Mucosa of rectum (tissue), 2 donors: ENCODE measurements at regions not wholly inside any gene's neighbourhood (a gene's known extent, or its start where the extent isn't known, plus 50 kb on each side); places are given as distances from the start of the nearest gene placed in this dataset.
"Not testable (repeated sequence)": the region's sequence is repeated elsewhere in the genome, so short reads cannot be mapped to it uniquely, and the experiment has no call there.

ENCODE experiments used
- H3K27ac ChIP-seq, 2 donors: one replicate each; pipeline ENCODE4 v1.7.0; 2013; ENCODE audit warnings: inconsistent platforms in 2 of 2, low read depth in 2 of 2, low read length in 2 of 2
- H3K27me3 ChIP-seq, 2 donors: one replicate each; pipeline ENCODE4 v1.7.0; 2013; ENCODE audit warnings: low read length in 2 of 2; ENCODE audit not compliant: control insufficient read depth in 2 of 2, insufficient read depth in 2 of 2
- H3K36me3 ChIP-seq, 2 donors: one replicate each; pipeline ENCODE4 v1.7.0; 2013; ENCODE audit warnings: low read length in 2 of 2; ENCODE audit not compliant: control insufficient read depth in 2 of 2, insufficient read depth in 2 of 2
- H3K4me1 ChIP-seq, 2 donors: one replicate each; pipeline ENCODE4 v1.7.0; 2013; ENCODE audit warnings: low read length in 2 of 2, mild to moderate bottlenecking in 1 of 2; ENCODE audit not compliant: control insufficient read depth in 2 of 2, insufficient read depth in 2 of 2
- H3K4me3 ChIP-seq, 2 donors: one replicate each; pipeline ENCODE4 v1.7.0; 2013; ENCODE audit warnings: low read length in 2 of 2
- H3K9ac ChIP-seq, 2 donors: one replicate each; pipeline ENCODE4 v1.7.0; 2013; ENCODE audit warnings: low read length in 2 of 2, low read depth in 1 of 2, mild to moderate bottlenecking in 1 of 2
- H3K9me3 ChIP-seq, 2 donors: one replicate each; pipeline ENCODE4 v1.7.0; 2013; ENCODE audit warnings: low read length in 2 of 2; ENCODE audit not compliant: control insufficient read depth in 2 of 2
- donor health status: healthy.
- donor health status: Normal muscosa, but diverticular disease.

- no peak overlapping the region for H3K27ac ChIP-seq
- no peaks in the 10 kb centered on the region for H3K4me1 ChIP-seq
- H3K4me3 ChIP-seq, result no peak overlapping the region
These were observed 63.8 kb upstream of the ATXN1 start for GRCh38 chr6:16824845-16825685.

DNA sequence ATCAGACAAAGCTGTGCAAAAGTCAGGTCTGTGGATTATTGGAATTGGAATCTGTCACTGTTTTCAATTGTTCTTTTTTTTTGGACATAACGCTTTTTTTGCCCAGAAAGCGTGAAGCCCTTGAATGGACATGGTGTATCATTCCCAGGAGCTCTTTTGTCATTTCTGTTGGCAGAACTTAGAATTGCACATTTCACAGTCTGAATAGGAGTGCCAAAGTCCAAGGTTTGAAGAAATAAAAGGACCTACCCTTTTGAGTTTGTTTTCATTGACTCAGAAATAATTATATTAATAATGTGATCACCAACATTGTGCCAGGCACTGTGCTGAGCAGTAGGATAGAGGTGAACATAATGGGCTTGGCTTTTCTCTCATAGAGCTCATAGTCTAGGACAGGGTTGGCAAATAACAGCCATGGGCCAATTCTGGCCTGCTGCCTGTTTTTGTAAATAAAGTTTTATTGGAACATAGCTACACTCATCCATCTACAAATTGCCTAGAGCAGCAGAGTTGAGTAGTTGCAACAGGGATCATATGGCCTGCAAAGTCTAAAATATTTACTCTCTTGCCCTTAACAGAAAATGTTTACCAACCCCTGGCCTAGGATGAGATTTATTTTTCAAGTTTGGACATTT is 62.6 kb upstream of the ATXN1 start:
- Histone ChIP-seq H3K27ac (no peak overlapping the region), H3K9ac (no peak overlapping the region), H3K4me1 (no peaks in the 10 kb centered on the region), H3K4me3 (no peak overlapping the region), H3K9me3 (no peaks in the 10 kb centered on the region), H3K27me3 (no peaks in the 10 kb centered on the region), H3K36me3 (no peaks in the 10 kb centered on the region)

More at GRCh38 chr6:16824845-16825685, 63.8 kb upstream of the ATXN1 start:
- H3K9ac ChIP-seq, result no peak overlapping the region
- no peaks in the 10 kb centered on the region for H3K27me3 ChIP-seq
- no peaks in the 10 kb centered on the region for H3K9me3 ChIP-seq
- no peaks in the 10 kb centered on the region for H3K36me3 ChIP-seq

DNA sequence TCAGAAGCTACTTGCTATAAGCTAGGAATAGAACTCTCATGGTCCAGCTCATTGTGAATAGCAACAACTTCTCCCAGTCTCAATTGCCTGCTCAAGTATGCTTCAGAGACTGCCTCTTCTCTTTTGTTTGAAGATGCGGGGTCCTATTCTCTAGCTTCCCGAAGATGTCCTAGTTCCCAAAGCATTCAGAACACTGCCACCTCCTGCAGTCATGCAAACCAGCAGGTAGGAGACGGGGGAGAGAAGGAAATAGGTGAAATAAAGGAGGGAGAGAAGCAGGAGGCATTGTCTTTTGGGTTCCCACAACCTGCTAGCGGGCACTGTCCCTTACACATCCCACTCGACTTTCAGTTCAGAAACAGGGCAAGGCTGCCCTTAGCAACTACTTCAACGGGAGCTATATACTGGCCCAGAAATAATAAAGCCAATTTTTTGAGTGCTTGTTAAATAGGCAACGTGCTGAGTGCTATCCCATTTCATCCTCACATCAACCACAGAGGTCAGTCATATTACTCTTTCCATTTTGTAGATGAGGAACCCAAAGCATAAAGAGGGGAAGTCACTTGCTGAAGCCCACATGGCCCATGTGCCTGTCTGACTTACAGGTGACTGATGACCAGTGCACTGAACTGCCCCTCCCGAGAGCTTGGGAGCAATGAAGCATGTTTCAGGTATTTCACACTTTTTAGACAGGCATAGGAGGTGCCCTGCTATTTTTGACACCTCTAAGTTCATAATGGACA is 61.9 kb upstream of the ATXN1 start:
- Histone ChIP-seq H3K27ac (no peak overlapping the region), H3K9ac (no peak overlapping the region), H3K36me3 (no peaks in the 10 kb centered on the region), H3K4me3 (no peak overlapping the region), H3K27me3 (no peaks in the 10 kb centered on the region), H3K9me3 (no peaks in the 10 kb centered on the region), H3K4me1 (no peaks in the 10 kb centered on the region)

GRCh38 chr6:16822529-16822928 is 61.3 kb upstream of the ATXN1 start:
- no peaks in the 10 kb centered on the region for H3K4me1 ChIP-seq
- H3K4me3 ChIP-seq, result no peak overlapping the region
- H3K9ac ChIP-seq, result no peak overlapping the region
- no peaks in the 10 kb centered on the region for H3K9me3 ChIP-seq
- H3K27me3 ChIP-seq, result no peaks in the 10 kb centered on the region
- H3K36me3 ChIP-seq, result no peaks in the 10 kb centered on the region
- no peak overlapping the region for H3K27ac ChIP-seq

DNA sequence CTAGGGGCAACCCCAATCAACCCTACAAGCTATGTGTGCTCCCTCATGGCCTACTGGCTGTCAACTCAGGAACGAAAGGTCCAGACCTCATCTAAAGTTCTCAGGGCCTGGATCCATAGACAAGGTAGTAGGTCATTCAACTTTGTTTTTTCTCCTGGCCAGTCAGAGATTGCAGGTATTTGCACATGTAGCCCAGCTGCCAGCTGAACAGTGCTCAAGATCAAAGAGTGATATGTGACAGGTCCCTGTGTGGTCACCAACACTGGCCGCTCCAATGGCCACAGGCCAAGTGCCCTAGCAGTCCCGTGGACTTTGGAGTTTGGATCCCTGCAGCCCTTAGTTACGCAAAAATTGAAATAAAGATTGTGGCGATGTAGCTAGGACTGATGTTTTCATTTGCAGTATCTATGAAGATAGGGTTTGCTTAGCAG is 60.6 kb upstream of the ATXN1 start:
- Histone ChIP-seq H3K4me3 (no peak overlapping the region), H3K4me1 (no peaks in the 10 kb centered on the region), H3K27me3 (no peaks in the 10 kb centered on the region), H3K36me3 (no peaks in the 10 kb centered on the region), H3K27ac (no peak overlapping the region), H3K9ac (no peak overlapping the region), H3K9me3 (no peaks in the 10 kb centered on the region)

- not testable (repeated sequence) for H3K9me3 ChIP-seq, H3K36me3 ChIP-seq, H3K27me3 ChIP-seq, H3K27ac ChIP-seq, H3K4me3 ChIP-seq, H3K4me1 ChIP-seq, H3K9ac ChIP-seq
These were observed 59.0 kb upstream of the ATXN1 start for GRCh38 chr6:16820262-16820661.

DNA sequence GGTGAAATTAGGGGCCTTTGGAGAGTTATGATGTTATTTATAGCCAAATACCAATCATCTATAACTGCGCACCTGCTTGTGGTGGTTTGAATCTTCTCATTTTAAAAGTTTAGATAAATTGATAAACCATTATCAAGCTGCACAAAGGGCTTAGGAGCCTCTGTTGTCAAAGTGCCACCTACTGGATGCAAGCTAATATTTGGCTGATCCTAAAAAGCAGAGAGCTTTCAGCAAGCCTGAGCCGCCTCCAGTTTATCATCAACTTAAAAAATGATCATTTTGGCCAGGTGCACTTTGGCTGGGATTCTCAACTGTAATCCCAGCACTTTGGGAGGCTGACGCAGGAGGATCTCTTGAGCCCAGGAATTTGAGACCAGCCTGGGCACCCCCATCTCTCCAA is 58.5 kb upstream of the ATXN1 start:
- Histone ChIP-seq H3K36me3 (no peaks in the 10 kb centered on the region), H3K27me3 (no peaks in the 10 kb centered on the region), H3K9ac (no peak overlapping the region), H3K9me3 (no peaks in the 10 kb centered on the region), H3K27ac (no peak overlapping the region), H3K4me3 (no peak overlapping the region), H3K4me1 (no peaks in the 10 kb centered on the region)

DNA sequence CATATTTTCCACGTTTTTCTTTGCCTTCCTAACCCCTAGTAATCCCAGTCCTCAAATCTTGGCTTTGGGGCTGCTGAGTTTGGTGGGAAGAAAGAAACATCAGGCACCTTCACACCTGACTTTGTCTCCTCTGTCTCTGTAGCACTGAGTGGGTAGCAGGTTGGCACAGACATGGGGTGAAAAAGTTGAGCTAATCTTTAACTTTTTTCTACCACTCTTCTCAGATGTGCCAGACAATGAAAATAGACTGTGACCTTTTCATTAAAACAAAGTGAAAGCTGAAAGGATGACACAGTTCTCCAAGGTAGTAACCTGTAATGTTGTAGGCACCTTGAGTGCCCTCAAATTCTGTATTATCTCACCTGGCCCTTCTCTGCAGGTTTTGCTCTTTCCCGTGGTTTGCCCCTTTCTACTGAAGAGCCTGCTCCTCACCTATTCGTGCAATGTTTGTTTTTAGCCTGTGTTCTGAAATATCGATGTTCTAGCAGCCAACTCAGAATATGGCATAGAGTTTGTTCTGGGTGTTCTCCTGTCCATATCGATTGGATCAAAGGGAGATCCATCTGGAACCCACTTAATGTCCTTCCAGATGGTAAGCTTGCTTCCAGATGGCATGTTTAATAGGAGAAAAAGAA is 57.8 kb upstream of the ATXN1 start:
- no peak overlapping the region for H3K4me3 ChIP-seq
- no peaks in the 10 kb centered on the region for H3K4me1 ChIP-seq
- H3K9me3 ChIP-seq, result no peaks in the 10 kb centered on the region
- H3K27ac ChIP-seq, result no peak overlapping the region
- H3K36me3 ChIP-seq, result no peaks in the 10 kb centered on the region
- no peaks in the 10 kb centered on the region for H3K27me3 ChIP-seq
- H3K9ac ChIP-seq, result no peak overlapping the region

GRCh38 chr6:16817594-16817993 is 56.3 kb upstream of the ATXN1 start:
- no peaks in the 10 kb centered on the region for H3K4me1 ChIP-seq
- H3K27me3 ChIP-seq, result no peaks in the 10 kb centered on the region
- H3K9ac ChIP-seq, result no peak overlapping the region
- no peak overlapping the region for H3K4me3 ChIP-seq
- no peaks in the 10 kb centered on the region for H3K36me3 ChIP-seq
- no peaks in the 10 kb centered on the region for H3K9me3 ChIP-seq
- no peak overlapping the region for H3K27ac ChIP-seq

GRCh38 chr6:16816891-16817290 is 55.6 kb upstream of the ATXN1 start:
- Histone ChIP-seq H3K36me3 (no peaks in the 10 kb centered on the region), H3K9me3 (no peaks in the 10 kb centered on the region), H3K4me3 (no peak overlapping the region), H3K4me1 (no peaks in the 10 kb centered on the region), H3K27ac (no peak overlapping the region), H3K27me3 (no peaks in the 10 kb centered on the region), H3K9ac (no peak overlapping the region)
